Mucosa of stomach (tissue), 1 donor: ENCODE measurements at regions not wholly inside any gene's neighbourhood (a gene's known extent, or its start where the extent isn't known, plus 50 kb on each side); places are given as distances from the start of the nearest gene placed in this dataset.

Source experiments
- H3K27me3 ChIP-seq: one replicate; pipeline ENCODE4 v1.7.0; 2013; ENCODE audit warnings: mild to moderate bottlenecking, low read length; ENCODE audit not compliant: control insufficient read depth, insufficient read depth
- H3K36me3 ChIP-seq: one replicate; pipeline ENCODE4 v1.7.0; 2013; ENCODE audit warnings: low read length; ENCODE audit not compliant: control insufficient read depth, insufficient read depth
- H3K4me1 ChIP-seq: one replicate; pipeline ENCODE4 v1.7.0; 2013; ENCODE audit warnings: mild to moderate bottlenecking, low read length; ENCODE audit not compliant: control insufficient read depth, insufficient read depth
- H3K4me3 ChIP-seq: one replicate; pipeline ENCODE4 v1.7.0; 2013; ENCODE audit warnings: low read length
- H3K9ac ChIP-seq: one replicate; pipeline ENCODE4 v1.7.0; 2013; ENCODE audit warnings: mild to moderate bottlenecking, low read length, moderate library complexity
- H3K9me3 ChIP-seq: one replicate; pipeline ENCODE4 v1.7.0; 2013; ENCODE audit warnings: mild to moderate bottlenecking, low read length, moderate library complexity; ENCODE audit not compliant: control insufficient read depth
- donor health status: Pancreatic carcinoma.

GRCh38 chr3:194812176-194812575 is 126.5 kb downstream of the FAM43A start:
- H3K36me3 ChIP-seq = no peaks in the 10 kb centered on the region
- H3K9ac ChIP-seq = no peak overlapping the region
- H3K27me3 ChIP-seq = no peaks in the 10 kb centered on the region
- H3K9me3 ChIP-seq = no peaks in the 10 kb centered on the region
- H3K4me1 ChIP-seq = no peaks in the 10 kb centered on the region
- H3K4me3 ChIP-seq = no peak overlapping the region

GRCh38 chr3:194814878-194815357 is 129.2 kb downstream of the FAM43A start:
- Histone ChIP-seq H3K4me3 (no peak overlapping the region), H3K36me3 (no peaks in the 10 kb centered on the region), H3K4me1 (no peaks in the 10 kb centered on the region), H3K9me3 (no peaks in the 10 kb centered on the region), H3K9ac (no peak overlapping the region), H3K27me3 (no peaks in the 10 kb centered on the region)

GRCh38 chr3:194816748-194817591 is 131.3 kb downstream of the FAM43A start:
- Histone ChIP-seq H3K4me3 (no peak overlapping the region), H3K36me3 (no peaks in the 10 kb centered on the region), H3K9ac (no peak overlapping the region), H3K27me3 (no peaks in the 10 kb centered on the region), H3K4me1 (no peaks in the 10 kb centered on the region), H3K9me3 (no peaks in the 10 kb centered on the region)

- no peaks in the 10 kb centered on the region for H3K9me3 ChIP-seq
- no peaks in the 10 kb centered on the region for H3K4me1 ChIP-seq
- no peaks in the 10 kb centered on the region for H3K36me3 ChIP-seq
- H3K27me3 ChIP-seq = no peaks in the 10 kb centered on the region
- H3K9ac ChIP-seq = no peak overlapping the region
- no peak overlapping the region for H3K4me3 ChIP-seq
Measured at GRCh38 chr3:194817592-194817930, 131.9 kb downstream of the FAM43A start.

GRCh38 chr3:194817936-194818335 is 132.3 kb downstream of the FAM43A start:
- Histone ChIP-seq H3K9me3 (no peaks in the 10 kb centered on the region), H3K9ac (no peak overlapping the region), H3K4me3 (no peak overlapping the region), H3K27me3 (no peaks in the 10 kb centered on the region), H3K36me3 (no peaks in the 10 kb centered on the region), H3K4me1 (no peaks in the 10 kb centered on the region)

GRCh38 chr3:194824100-194824499 is 138.4 kb downstream of the FAM43A start:
- Histone ChIP-seq H3K4me1 (no peaks in the 10 kb centered on the region), H3K36me3 (no peaks in the 10 kb centered on the region), H3K9ac (no peak overlapping the region), H3K9me3 (no peaks in the 10 kb centered on the region), H3K27me3 (no peaks in the 10 kb centered on the region), H3K4me3 (no peak overlapping the region)

GRCh38 chr3:194824701-194825111 is 139.0 kb downstream of the FAM43A start:
- H3K9ac ChIP-seq = no peak overlapping the region
- no peaks in the 10 kb centered on the region for H3K27me3 ChIP-seq
- H3K4me3 ChIP-seq = no peak overlapping the region
- H3K9me3 ChIP-seq = no peaks in the 10 kb centered on the region
- no peaks in the 10 kb centered on the region for H3K4me1 ChIP-seq
- no peaks in the 10 kb centered on the region for H3K36me3 ChIP-seq

- Histone ChIP-seq H3K9me3 (no peaks in the 10 kb centered on the region), H3K9ac (no peak overlapping the region), H3K4me3 (no peak overlapping the region), H3K27me3 (no peaks in the 10 kb centered on the region), H3K4me1 (no peaks in the 10 kb centered on the region), H3K36me3 (no peaks in the 10 kb centered on the region)
Measured at GRCh38 chr3:194826594-194826993, 140.9 kb downstream of the FAM43A start.

- Histone ChIP-seq H3K36me3 (no peaks in the 10 kb centered on the region), H3K9ac (no peak overlapping the region)
Measured at GRCh38 chr3:194827486-194827885, 141.8 kb downstream of the FAM43A start.

GRCh38 chr3:194828116-194828515 is 142.4 kb downstream of the FAM43A start:
- no peaks in the 10 kb centered on the region for H3K9me3 ChIP-seq
- H3K4me1 ChIP-seq = no peaks in the 10 kb centered on the region
- H3K9ac ChIP-seq = no peak overlapping the region
- H3K36me3 ChIP-seq = no peaks in the 10 kb centered on the region
- no peaks in the 10 kb centered on the region for H3K27me3 ChIP-seq
- no peak overlapping the region for H3K4me3 ChIP-seq

More at GRCh38 chr3:194827486-194827885, 141.8 kb downstream of the FAM43A start:
- no peaks in the 10 kb centered on the region for H3K4me1 ChIP-seq
- H3K4me3 ChIP-seq = no peak overlapping the region
- H3K27me3 ChIP-seq = no peaks in the 10 kb centered on the region
- H3K9me3 ChIP-seq = no peaks in the 10 kb centered on the region

GRCh38 chr3:194828926-194829325 is 143.2 kb downstream of the FAM43A start:
- no peaks in the 10 kb centered on the region for H3K4me1 ChIP-seq
- H3K27me3 ChIP-seq = no peaks in the 10 kb centered on the region
- no peaks in the 10 kb centered on the region for H3K9me3 ChIP-seq
- H3K36me3 ChIP-seq = no peaks in the 10 kb centered on the region
- H3K4me3 ChIP-seq = no peak overlapping the region
- no peak overlapping the region for H3K9ac ChIP-seq

- Histone ChIP-seq H3K9ac (no peak overlapping the region), H3K27me3 (no peaks in the 10 kb centered on the region), H3K36me3 (no peaks in the 10 kb centered on the region), H3K9me3 (no peaks in the 10 kb centered on the region), H3K4me3 (no peak overlapping the region), H3K4me1 (no peaks in the 10 kb centered on the region)
Measured at GRCh38 chr3:194830401-194830800, 144.7 kb downstream of the FAM43A start.
